Mesodermal cell (in vitro differentiated cells): ENCODE measurements at regions not wholly inside any gene's neighbourhood (a gene's known extent, or its start where the extent isn't known, plus 50 kb on each side); places are given as distances from the start of the nearest gene placed in this dataset.
"Not testable (repeated sequence)": the region's sequence is repeated elsewhere in the genome, so short reads cannot be mapped to it uniquely, and the experiment has no call there.

ENCODE experiments used
- H3K27ac ChIP-seq: 2 replicates; pipeline ENCODE4 v1.7.0; 2013; ENCODE audit warnings: mild to moderate bottlenecking, low read depth, low read length, moderate library complexity; ENCODE audit not compliant: severe bottlenecking
- H3K36me3 ChIP-seq: 2 replicates; pipeline ENCODE4 v1.7.1; 2013; ENCODE audit warnings: mild to moderate bottlenecking, low read length, moderate library complexity; ENCODE audit not compliant: control insufficient read depth, insufficient read depth
- H3K4me1 ChIP-seq: one replicate; pipeline ENCODE4 v1.7.1; 2013; ENCODE audit warnings: mild to moderate bottlenecking, low read length; ENCODE audit not compliant: insufficient read depth, control insufficient read depth, poor library complexity, severe bottlenecking
- H3K4me3 ChIP-seq: 2 replicates; pipeline ENCODE4 v1.7.0; 2013; ENCODE audit warnings: low read length, control low read depth, mild to moderate bottlenecking; ENCODE audit not compliant: insufficient read depth, poor library complexity, severe bottlenecking; ENCODE audit errors: extremely low read depth
- H3K9me3 ChIP-seq: 2 replicates; pipeline ENCODE4 v1.7.1; 2013; ENCODE audit warnings: mild to moderate bottlenecking, low read length, moderate library complexity; ENCODE audit not compliant: control insufficient read depth
- WGBS, 2 experiments: methylation state at CpG; one replicate each; pipeline ENCODE4 v1.1.5; 2013; ENCODE audit warnings: missing lambda C conversion rate in 2 of 2; ENCODE audit not compliant: insufficient coverage in 2 of 2; 5-methylcytosine and 5-hydroxymethylcytosine counted together

DNA sequence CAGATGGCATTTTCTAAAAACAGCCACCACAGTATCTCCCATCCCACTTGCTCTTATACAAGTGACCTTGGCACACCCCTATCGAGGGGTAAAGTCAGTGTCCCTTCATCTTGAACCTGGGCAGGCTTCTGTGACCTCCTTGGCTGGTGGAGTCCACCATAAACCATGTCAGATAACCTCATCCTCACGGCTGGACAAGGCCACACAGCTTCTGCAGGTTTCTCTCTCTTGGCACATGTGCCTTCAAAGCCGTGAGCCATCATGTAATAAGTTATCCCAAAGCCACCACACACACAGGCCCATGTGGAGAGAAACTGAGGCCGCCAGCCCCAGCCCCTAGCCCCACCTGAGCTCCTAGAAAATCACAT is 105.4 kb downstream of the SNX5 start:
- Histone ChIP-seq H3K36me3 (no peaks in the 10 kb centered on the region), H3K27ac (no peak overlapping the region), H3K4me1 (no peaks in the 10 kb centered on the region), H3K9me3 (no peaks in the 10 kb centered on the region), H3K4me3 (no peak overlapping the region)
- 83 to 100% methylated on average over 1 to 4 of the region's 4 CpGs for WGBS, 2 experiments

DNA sequence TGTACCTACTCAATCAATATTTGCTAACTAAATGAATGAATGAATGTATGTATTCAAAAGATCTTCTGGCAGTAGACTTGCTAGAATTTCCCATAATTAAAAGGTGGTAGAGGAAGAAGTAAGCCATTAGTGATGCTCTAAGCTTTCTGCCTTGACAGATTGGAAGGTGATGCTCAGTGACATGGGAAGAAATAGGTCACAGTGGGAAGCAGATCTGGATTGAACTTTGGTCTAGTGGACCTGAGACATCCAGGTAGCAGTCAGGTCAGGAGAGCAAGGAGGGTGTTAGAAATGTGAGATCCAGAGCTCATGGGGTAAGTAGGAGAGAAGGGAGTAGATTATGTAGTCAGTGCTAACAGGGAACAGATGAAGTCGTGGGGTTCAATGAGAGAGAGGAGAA is 106.4 kb downstream of the SNX5 start:
- H3K9me3 ChIP-seq = no peaks in the 10 kb centered on the region
- WGBS, 2 experiments = 57 to 83% methylated on average over 1 of the region's 1 CpG
- no peaks in the 10 kb centered on the region for H3K4me1 ChIP-seq
- no peak overlapping the region for H3K4me3 ChIP-seq
- no peaks in the 10 kb centered on the region for H3K36me3 ChIP-seq
- no peak overlapping the region for H3K27ac ChIP-seq

DNA sequence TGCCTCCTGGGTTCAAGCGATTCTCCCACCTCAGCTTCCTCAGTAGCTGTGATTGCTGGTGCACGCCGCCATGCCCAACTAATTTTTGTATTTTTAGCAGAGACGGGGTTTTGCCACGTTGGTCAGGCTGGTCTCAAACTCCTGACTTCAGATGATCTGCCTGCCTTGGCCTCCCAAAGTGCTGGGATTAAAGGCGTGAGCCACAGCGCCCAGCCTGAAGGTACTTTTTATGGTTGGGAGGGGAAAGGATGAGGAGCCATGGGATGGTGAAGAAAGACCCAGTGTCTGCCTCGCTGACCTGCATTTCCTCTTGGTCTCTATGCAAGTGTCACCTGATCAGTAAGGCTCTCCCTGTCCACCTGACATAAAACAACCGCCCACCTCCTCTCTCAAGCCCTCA is 107.0 kb downstream of the SNX5 start:
- H3K9me3 ChIP-seq, H3K4me1 ChIP-seq, H3K27ac ChIP-seq, H3K36me3 ChIP-seq, H3K4me3 ChIP-seq: not testable (repeated sequence)
- 87 to 92% methylated on average over 8 of the region's 9 CpGs for WGBS, 2 experiments

DNA sequence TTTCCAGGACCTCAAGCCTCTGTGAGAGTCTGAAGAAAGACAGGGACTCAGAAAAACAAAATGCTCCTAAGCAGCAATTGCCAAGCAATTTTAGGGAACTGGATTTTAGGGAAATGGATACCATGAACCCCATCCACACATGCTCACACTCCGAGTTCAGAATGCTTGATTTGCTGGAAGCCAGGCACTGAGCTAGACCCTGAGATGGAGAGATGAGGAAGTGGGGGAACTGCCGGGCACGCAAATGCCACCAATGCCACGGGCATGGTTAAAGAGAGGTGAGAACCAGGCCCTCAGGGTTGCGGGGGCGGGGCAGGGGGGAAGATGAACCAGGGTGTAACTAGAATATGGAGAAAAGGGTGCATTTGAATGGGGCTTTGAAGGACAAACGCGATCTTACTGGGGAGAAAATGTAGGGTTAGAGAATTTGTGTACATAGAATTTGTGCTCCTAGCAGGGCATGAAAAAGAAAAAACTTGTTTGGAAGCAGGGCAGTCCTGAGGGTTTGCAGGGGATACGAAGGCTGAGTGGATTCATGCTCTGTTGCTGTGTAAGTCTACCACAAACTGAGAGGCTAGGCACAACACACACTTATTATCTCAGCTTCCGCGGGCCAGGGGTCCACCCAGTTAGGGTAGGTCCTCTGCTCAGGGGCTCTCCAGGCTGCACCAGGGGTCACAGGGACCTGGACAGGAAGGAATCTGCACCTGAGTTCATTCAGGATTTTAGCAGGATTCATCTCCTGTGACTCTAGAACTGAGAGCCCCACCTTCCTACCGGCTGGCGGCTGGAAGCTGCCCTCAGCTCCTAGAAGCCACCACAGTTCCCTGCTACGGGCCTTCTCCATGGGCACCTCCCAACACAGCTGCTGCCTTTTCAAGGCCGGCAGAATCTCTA is 108.0 kb downstream of the SNX5 start:
- H3K36me3 ChIP-seq = no peaks in the 10 kb centered on the region
- WGBS, 2 experiments = 81 to 89% methylated on average over 11 to 14 of the region's 15 CpGs
- H3K4me3 ChIP-seq = no peak overlapping the region
- no peaks in the 10 kb centered on the region for H3K9me3 ChIP-seq
- H3K4me1 ChIP-seq = no peaks in the 10 kb centered on the region
- H3K27ac ChIP-seq = no peak overlapping the region

DNA sequence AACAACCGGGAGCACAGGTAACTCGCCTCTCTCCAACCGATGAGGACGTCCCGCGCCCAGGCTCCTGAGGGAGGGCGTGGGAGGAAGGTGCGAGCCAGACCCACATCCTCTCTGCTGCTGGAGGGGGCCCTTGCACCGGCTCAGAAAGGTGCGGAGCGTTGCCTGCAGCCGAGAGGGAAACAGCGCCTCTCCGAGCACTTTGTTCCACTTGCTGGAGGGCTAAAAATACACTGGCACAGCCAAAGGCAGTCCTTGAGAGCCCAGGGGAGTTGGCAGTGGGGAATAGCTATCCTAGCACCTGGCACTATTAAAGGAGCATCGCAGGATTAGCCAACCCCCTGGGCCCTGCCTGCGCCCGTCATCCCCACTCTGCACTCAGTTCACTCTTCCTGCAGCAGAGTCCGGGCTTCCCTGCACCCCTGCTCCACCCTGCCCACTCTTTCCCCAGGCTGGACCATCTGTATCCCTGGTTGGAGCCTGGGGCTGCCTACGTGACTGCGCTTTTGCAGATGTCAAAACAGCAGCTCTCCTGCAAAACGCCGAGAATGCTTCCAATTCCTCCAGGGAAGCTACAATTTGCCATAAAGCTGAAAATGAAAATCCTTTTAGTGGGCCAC is 108.9 kb downstream of the SNX5 start:
- 79 to 87% methylated on average over 21 of the region's 22 CpGs for whole genome bisulfite sequencing, 2 experiments
- H3K9me3 ChIP-seq = no peaks in the 10 kb centered on the region
- no peaks in the 10 kb centered on the region for H3K36me3 ChIP-seq
- H3K27ac ChIP-seq = no peak overlapping the region
- no peak overlapping the region for H3K4me3 ChIP-seq
- H3K4me1 ChIP-seq = no peaks in the 10 kb centered on the region

DNA sequence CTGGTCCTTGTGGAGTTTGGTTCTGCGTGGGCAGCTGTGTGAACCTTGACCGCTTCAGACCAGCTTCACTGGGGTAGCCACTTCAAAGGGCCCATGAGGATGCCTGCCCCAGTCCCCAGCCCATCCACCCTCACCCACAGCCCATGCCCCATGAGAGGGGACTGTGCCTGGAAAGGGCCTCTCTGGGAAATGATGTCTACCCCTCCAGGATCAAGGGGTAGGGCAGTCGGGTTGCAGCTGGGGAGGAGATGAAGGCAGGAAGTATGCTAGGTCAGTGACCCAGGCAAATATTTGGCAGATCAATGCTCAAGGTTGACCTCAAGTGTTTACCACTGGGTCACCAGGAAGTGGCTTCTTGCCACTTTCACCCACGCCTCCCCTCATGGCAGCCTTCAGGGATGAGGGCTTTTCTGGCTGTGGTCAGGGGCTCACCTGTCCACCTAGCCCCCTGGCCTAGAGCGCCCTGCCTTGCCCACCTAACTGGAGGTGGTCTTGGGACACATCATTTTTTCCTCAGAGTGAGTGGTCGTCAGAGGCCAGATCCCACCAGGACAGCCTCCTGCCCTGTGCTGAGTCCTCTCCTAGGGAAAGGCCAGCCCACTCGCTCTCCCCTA is 109.5 kb downstream of the SNX5 start:
- no peaks in the 10 kb centered on the region for H3K4me1 ChIP-seq
- H3K9me3 ChIP-seq = no peaks in the 10 kb centered on the region
- WGBS, 2 experiments = 87 to 94% methylated on average over 5 of the region's 7 CpGs
- no peak overlapping the region for H3K4me3 ChIP-seq
- no peaks in the 10 kb centered on the region for H3K36me3 ChIP-seq
- no peak overlapping the region for H3K27ac ChIP-seq

DNA sequence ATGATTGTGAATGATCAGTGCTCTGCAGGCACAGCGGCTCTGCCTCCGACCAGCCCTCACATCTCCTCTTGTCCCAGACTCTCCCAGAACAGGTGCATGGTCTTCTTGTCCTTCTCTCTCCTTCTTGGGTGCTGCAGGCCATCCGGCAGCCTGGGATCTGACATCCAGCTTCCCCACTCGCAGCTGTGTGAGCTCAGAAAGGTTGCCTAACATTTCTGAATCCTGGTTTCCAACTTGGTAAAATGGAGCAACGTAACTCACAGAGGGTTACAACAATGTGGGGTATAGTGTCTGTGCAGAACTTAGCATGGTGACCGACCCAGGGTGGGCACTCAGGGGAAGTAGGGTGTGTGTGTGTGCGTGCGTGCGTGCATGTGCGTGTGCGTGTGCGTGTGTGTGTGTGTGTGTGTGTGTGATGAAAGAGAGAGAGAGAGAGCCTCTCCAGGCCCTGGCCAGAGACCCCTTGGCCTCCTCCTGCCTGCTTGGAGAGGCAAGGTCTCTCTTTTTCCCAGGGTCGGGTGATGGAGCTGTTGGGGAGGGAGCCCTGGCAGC is 110.1 kb downstream of the SNX5 start:
- H3K27ac ChIP-seq = no peak overlapping the region
- 96% methylated on average over 11 to 12 of the region's 13 CpGs for WGBS, 2 experiments
- no peaks in the 10 kb centered on the region for H3K36me3 ChIP-seq

DNA sequence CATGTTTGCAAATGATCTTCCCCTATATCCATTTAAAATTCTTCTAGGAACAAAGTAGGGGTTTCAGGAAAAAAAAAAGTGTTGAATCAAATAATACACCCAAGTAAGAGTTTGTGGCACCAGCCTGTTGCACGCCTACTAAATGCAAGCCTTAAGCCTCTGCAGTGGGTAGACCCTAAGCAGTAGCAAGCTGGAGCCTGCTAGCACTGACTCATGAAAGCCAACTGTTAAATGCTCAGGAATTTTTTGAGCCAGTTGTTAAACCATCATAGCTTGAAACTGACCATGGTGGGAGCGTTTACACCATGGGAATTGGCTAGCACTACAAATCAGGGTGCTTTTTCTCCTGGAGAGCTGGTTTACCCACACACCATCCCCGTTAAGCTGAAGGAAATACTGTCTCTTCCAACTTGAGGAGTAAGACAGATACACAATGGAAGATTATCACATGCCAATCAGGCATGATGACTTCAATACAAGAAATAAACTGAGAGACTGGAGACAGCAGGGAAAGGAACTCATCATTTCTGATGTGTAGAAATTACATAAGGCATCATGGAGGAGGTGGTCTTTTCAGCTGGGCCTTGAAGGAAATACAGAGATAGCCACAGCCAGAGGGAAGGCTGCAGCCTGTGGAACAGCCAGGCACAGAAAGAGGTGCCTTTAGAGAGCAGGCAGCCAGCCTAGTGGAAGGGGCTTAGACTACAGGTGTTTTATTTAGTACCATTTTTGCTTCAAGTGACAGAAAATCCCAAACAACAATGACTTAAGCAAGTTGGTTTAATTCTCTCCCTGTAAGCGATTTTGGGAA is 110.8 kb downstream of the SNX5 start:
- Histone ChIP-seq H3K27ac (no peak overlapping the region), H3K4me1 (no peaks in the 10 kb centered on the region), H3K36me3 (no peaks in the 10 kb centered on the region), H3K4me3 (no peak overlapping the region), H3K9me3 (no peaks in the 10 kb centered on the region)
- WGBS, 2 experiments = 86 to 98% methylated on average over 2 to 4 of the region's 4 CpGs

More for the DNA sequence above, 110.1 kb downstream of the SNX5 start:
- H3K9me3 ChIP-seq = no peaks in the 10 kb centered on the region
- no peak overlapping the region for H3K4me3 ChIP-seq
- no peaks in the 10 kb centered on the region for H3K4me1 ChIP-seq

DNA sequence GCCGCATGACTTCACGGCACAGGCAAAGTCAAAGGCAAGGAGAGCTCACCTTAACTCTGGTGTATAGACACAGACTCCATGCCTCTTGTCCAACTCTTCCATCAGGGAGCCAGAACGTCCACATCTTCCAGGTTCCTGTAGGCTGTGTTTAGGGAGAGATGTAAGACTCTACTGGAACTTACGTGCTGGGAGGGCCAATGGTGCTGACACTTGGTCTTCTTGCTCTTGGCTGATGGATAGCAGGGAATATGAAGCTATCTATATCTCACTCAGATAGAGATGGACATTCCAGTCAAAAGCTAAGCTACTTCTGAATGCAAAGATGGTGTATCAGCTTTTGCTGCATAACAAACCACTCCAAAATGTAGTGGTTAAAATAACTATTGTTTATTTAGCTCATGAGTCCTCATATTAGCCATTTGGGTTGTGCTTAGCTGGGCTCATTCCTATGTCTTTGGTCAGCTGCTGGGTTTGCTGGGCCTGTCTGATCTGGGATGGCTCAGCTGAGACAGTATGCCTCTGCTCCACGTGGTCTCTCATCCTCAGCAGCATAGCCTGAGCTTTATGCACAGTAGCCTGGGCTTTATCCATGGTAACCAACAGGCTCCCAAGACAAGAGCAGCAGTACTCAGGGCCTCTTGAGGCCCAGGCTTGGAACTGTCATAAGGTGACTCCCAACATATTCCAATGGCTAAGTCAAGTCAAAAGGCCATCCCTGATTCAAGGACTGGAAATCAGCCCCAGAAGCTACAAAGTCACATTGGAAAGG is 111.6 kb downstream of the SNX5 start:
- H3K4me3 ChIP-seq = no peak overlapping the region
- no peak overlapping the region for H3K27ac ChIP-seq
- 90 to 100% methylated on average over 2 to 3 of the region's 5 CpGs for WGBS, 2 experiments

More for the DNA sequence above, 111.6 kb downstream of the SNX5 start:
- Histone ChIP-seq H3K4me1 (no peaks in the 10 kb centered on the region), H3K9me3 (no peaks in the 10 kb centered on the region), H3K36me3 (no peaks in the 10 kb centered on the region)
